HG03159 (cell line): ENCODE measurements at regions not wholly inside any gene's neighbourhood (a gene's known extent, or its start where the extent isn't known, plus 50 kb on each side); places are given as distances from the start of the nearest gene placed in this dataset.
"Not testable (repeated sequence)": the region's sequence is repeated elsewhere in the genome, so short reads cannot be mapped to it uniquely, and the experiment has no call there.

Source experiments
- ATAC-seq: cut with Tn5 transposase; IDR thresholded peaks from one replicate; pipeline ENCODE4 v1.9.1; 2021; ENCODE audit warnings: mild to moderate bottlenecking, moderate library complexity; ENCODE audit not compliant: unreplicated experiment

GRCh38 chr4:125794989-125795388 lies 480.2 kb downstream of the FAT4 start:
- no peak for ATAC-seq

DNA sequence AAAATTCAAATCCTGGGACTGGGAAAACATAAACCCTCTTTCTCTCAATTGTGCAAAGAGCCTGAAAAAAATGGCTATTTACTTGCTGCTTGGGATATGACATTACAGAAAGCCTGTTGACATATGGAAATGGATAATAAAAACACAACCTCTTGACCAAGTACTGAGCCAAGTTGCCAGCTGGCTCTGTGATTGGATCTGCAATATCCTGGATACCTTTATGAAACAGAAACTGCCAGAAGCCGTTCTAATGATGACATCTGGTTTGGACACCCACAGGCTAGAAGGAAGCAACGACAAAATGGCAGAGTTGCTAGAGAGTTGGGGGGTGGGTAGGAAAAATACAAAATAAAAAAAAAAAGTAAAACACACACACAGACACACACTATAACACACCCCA lies 481.4 kb downstream of the FAT4 start:
- no peak for ATAC-seq

DNA sequence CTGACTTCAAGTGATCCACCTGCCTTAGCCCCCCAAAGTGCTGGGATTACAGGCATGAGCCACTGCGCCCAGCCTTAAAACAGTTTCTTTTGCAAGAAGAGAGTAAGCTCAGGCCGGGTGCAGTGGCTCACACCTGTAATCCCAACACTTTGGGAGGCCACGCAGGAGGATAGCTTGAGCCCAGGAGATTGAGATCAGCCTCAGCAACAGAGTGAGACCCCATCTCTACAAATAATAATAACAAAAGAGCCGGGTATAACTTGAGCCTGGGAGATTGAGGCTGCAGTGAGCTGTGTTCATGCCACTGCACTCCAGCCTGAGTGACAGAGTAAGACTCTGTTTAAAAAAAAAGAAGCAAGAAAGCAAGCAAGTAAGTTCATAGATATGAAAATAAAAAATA lies 482.9 kb downstream of the FAT4 start:
- not testable (repeated sequence) for ATAC-seq

DNA sequence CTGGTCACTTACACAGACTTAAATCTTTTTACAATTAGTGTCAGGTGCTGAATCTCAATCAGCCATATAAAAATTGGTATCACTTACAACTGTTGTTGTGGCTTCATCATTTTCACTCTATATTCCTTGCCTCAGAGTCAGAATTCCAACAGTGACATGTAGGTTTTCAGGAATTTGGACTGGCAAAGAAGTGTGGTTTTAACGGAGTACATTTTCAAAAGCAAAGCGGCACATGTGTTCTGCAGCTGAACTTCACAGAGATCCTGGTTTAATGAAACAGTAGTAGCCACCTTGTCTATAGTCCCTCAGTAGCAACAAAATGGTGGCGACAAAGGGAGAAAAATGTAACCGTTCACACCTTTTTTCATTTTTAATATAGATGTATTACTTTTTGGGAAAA lies 486.6 kb downstream of the FAT4 start:
- no peak for ATAC-seq

GRCh38 chr4:125801924-125802323 lies 487.2 kb downstream of the FAT4 start:
- ATAC-seq, result no peak

GRCh38 chr4:125808022-125808421 lies 493.3 kb downstream of the FAT4 start:
- ATAC-seq, result no peak

- ATAC-seq, result no peak
These were observed 493.8 kb downstream of the FAT4 start for GRCh38 chr4:125808570-125808969.

- no peak for ATAC-seq
These were observed 497.1 kb downstream of the FAT4 start for GRCh38 chr4:125811892-125812291.

DNA sequence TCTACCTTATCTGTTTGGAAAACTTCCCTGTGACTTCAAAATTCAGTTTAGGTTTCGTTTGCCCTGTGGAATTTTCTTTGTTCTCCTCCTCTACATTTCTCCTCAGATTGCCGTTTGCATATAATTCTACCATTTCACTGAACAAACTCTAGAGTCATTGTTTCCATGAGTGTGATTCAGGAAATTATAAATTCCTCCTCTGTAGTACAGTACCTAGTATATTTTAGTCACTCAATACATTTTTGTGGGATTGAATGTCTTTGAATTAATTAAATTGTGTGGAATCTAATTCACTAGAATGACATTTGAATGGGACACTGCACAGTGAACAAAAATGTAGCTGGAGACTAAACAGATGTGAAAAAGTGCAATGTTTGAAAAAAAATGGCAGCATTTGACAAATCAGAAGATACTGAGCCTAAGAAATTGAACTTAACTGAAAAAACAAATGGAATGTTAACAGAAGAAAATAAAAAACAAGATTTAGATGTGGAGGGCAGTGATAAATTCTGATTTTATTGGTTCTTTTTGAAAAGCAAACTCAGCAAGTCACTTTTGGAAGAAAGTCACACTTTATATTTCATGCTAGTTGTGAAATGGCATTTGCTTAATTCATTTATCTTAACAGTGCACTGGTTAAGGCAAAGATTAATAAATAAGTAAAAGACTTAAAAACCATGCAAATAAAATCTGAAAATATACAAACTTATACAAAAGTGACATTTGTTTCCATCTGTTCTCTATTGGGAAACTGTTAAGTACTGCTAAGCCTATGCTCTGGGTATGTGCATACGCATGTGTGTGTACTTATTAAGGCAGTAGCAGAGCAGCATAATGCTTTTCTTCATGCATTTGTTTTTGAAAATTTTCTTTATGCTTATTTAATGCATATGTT lies 512.3 kb downstream of the FAT4 start:
- ATAC-seq, result no peak

DNA sequence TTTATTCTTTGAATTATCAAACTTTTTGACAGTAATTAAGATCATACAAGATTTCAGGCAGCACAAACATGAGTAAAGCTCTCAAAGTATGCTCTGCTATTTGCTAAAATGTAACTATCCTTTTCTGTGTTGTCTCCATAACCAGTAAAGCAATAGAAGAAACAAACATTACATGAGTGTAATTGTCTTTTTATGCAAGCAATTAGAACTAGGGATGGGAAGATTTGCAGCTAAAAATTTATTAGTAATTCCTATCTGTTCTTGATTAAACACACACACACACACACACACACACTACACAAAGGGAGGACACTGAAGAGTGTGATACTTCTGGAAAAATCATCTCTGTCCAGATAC lies 512.9 kb downstream of the FAT4 start:
- ATAC-seq, result no peak

DNA sequence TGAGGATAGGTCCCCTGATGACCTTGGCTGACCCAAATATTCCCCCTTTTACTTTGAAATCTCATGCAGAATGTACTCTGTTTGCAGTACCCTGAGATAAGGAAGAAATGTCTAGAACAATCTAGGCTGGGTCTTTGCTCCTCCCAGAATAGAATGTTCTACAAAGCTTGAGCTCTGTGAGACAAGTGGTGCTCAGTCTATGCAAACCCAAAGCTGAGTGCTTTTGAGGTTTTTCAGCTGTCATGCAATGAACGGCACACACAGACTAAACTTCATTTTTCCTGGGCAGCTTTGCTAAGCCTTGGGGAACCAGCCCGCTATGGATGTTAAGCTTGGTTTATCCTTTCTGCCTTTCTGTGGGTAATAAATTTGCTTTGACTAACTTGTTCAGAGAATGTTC lies 513.6 kb downstream of the FAT4 start:
- ATAC-seq, result no peak

GRCh38 chr4:125832161-125832560 lies 517.4 kb downstream of the FAT4 start:
- ATAC-seq, result no peak

DNA sequence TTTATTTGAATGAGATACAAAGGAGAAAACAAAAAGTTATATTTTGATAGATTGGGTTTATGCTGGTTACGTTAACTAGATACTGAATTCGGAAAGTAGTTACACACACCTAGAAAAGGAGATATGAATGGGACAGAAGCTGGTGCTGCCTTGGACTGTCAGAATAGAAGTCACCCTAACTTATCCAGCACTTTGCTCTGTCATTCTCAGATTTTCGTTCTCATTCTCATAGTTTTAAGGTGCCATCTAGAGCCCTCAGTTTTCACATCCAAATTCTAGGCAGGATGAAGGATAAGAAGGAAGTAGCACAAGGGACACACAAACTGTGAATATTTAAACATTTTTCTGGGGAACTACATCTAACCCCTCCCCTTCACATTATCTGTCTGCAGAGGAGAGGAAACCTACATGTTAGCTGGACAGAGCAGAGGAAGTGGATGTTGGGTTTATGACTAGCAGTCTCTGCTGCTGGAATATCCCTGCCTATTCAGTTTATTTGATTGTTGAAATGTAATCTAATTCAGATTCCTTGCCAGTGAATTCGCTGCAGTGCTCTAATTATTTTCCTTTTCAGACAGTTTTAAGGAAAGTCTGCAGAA lies 521.9 kb downstream of the FAT4 start:
- ATAC-seq, result no peak

DNA sequence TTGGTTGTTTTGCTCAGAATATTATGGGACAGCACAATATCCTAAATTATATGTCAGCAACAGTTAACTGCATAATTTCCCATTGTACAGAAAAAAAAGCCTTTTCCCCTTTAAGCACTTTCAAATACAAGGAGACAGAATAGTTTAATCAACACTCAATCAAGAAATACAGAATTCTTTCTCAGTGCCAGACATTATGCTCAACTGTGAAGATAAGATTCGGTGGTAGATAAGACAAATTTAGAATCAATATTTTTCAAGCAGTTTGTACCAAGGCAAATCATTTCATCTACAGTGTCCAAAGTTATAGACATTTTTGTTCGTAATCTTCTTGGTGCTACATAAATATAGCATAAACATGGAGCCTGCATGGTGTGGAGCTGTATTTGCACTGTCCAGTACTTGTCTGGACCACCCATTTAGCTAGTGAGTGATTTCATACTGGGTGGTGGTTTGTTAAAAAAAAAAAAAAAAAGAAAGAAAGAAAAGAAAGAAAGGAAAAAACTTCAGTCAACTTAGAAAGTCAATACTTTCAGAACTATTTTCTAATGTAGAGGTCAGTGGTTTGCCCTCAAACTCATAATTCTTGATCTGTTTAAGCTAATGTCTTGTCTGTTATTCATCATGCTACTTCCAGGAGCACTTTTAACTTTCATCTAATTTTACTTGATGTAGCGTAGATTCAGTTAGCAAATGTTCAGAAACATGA lies 522.9 kb downstream of the FAT4 start:
- no peak for ATAC-seq

DNA sequence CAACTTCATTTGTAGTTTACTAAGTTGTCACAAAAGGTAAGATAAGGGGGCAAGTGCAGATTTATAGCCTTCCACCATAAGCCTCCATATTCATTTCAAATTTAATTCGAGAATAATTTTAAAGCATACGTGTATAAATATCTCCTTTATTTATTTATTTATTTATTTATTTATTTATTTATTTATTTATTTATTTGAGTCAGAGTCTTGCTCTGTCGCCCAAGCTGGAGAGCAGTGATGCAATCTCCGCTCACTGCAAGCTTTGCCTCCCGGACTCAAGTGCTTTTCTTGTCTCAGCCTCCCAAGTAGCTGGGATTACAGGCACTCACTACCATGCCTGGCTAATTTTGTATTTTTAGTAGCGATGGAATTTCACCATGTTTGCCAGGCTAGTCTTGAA lies 523.4 kb downstream of the FAT4 start:
- no peak for ATAC-seq

DNA sequence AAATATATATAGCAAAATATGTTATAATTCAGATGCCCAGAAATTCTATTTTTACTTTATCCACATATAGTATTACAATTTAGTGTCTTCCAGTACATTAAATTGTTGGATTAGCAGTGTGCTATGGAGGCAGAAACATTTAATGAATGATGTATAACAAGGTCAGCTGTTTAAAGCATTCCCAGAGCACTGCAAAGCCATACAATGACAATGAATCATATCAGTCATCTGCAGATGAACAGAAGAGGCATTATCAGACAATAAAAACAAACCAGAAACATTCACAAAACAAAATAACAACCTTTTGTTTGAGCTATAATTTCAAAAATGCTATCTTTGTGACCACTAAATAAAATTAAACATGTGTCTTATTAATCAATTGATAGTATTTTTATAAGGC lies 524.2 kb downstream of the FAT4 start:
- no peak for ATAC-seq

GRCh38 chr4:125843947-125844346 lies 529.2 kb downstream of the FAT4 start:
- no peak for ATAC-seq

- no peak for ATAC-seq
These were observed 532.8 kb downstream of the FAT4 start for GRCh38 chr4:125847518-125847917.

GRCh38 chr4:125849869-125850268 lies 535.1 kb downstream of the FAT4 start:
- no peak for ATAC-seq

DNA sequence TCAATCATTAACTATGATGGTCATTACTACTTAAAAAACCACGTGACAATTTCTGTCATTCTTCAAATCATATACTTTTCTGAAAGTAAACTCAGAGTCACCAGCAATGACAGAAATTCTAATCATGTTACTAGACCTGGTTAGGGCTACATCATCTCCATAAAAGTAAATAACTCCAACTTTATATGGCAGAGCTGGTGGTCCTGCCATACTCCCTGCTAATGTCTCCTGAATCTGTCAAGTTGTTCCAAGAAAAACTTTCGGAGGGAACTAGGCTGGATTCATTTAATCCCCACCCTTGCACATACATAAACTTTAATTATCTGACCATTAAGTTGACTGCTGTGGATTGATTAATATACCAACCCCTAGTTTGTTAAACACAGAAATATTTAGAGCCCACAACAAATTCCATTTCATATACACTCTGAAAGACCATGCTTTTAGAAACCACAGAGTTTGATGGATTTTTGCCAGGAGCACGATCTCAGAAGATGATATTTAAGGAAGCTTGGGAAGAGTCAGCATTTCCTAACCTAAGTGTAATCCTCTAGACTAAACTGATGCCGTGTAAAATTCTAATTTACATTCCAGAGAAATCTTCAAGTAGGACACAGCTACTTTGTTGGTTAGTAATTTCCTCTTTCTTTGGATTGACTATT lies 577.0 kb downstream of the FAT4 start:
- no peak for ATAC-seq

GRCh38 chr4:125904802-125905201 lies 590.0 kb downstream of the FAT4 start:
- no peak for ATAC-seq
